ENCODE measurements at regions not wholly inside any gene's neighbourhood (a gene's known extent, or its start where the extent isn't known, plus 50 kb on each side); places are given as distances from the start of the nearest gene placed in this dataset.

- Mint-ChIP-seq H3K27me3 (ENCODE audit: low read depth) (no peaks in the 10 kb centered on the region), H3K27ac (no peak overlapping the region), H3K36me3 (no peaks in the 10 kb centered on the region), H3K4me3 (no peak overlapping the region), H3K9me3 (no peaks in the 10 kb centered on the region), H3K4me1 (peaks cover 5% of the 10 kb centered on the region)
- TF ChIP-seq CTCF (IDR thresholded peaks at IDR 0.05; ENCODE audit: unreplicated experiment) = no peak
- DNase-seq (ENCODE audit: low spot score in 2 of 2, unreplicated experiment in 2 of 2) = no peak
Measured at GRCh38 chr2:17422061-17422460, 96.2 kb downstream of the RAD51AP2 start.

- DNase-seq (ENCODE audit: low spot score in 2 of 2, unreplicated experiment in 2 of 2) = no peak
- no peak for TF ChIP-seq CTCF (IDR thresholded peaks at IDR 0.05; ENCODE audit: unreplicated experiment)
- Mint-ChIP-seq H3K27ac (no peak overlapping the region), H3K4me3 (no peak overlapping the region), H3K36me3 (no peaks in the 10 kb centered on the region), H3K27me3 (ENCODE audit: low read depth) (peaks cover 5% of the 10 kb centered on the region), H3K9me3 (no peaks in the 10 kb centered on the region), H3K4me1 (no peaks in the 10 kb centered on the region)
Measured at GRCh38 chr2:17416884-17417391, 101.3 kb downstream of the RAD51AP2 start.

- no peak for TF ChIP-seq CTCF (IDR thresholded peaks at IDR 0.05; ENCODE audit: unreplicated experiment)
- no peaks in the 10 kb centered on the region for H3K4me1 Mint-ChIP-seq
- no peak overlapping the region for H3K27ac Mint-ChIP-seq
- H3K27me3 Mint-ChIP-seq (ENCODE audit: low read depth) = peaks cover 5% of the 10 kb centered on the region
- peaks cover 26% of the 10 kb centered on the region for H3K9me3 Mint-ChIP-seq
- H3K36me3 Mint-ChIP-seq = no peaks in the 10 kb centered on the region
- DNase-seq (ENCODE audit: low spot score in 2 of 2, unreplicated experiment in 2 of 2) = no peak
- H3K4me3 Mint-ChIP-seq = no peak overlapping the region
Measured at GRCh38 chr2:17413036-17413435, 105.2 kb downstream of the RAD51AP2 start.

- Mint-ChIP-seq H3K9me3 (peaks cover 46% of the 10 kb centered on the region), H3K27ac (no peak overlapping the region), H3K36me3 (no peaks in the 10 kb centered on the region), H3K4me3 (no peak overlapping the region), H3K4me1 (no peaks in the 10 kb centered on the region), H3K27me3 (ENCODE audit: low read depth) (no peaks in the 10 kb centered on the region)
- DNase-seq (ENCODE audit: low spot score in 2 of 2, unreplicated experiment in 2 of 2) = no peak
- TF ChIP-seq CTCF (IDR thresholded peaks at IDR 0.05; ENCODE audit: unreplicated experiment) = no peak
Measured at GRCh38 chr2:17401096-17401495, 117.1 kb downstream of the RAD51AP2 start.

- no peak overlapping the region for H3K27ac Mint-ChIP-seq
- TF ChIP-seq CTCF (IDR thresholded peaks at IDR 0.05; ENCODE audit: unreplicated experiment) = no peak
- no peak overlapping the region for H3K4me3 Mint-ChIP-seq
- no peaks in the 10 kb centered on the region for H3K4me1 Mint-ChIP-seq
- H3K9me3 Mint-ChIP-seq = peaks cover 32% of the 10 kb centered on the region
- DNase-seq (ENCODE audit: low spot score in 2 of 2, unreplicated experiment in 2 of 2) = no peak
- no peaks in the 10 kb centered on the region for H3K36me3 Mint-ChIP-seq
- no peaks in the 10 kb centered on the region for H3K27me3 Mint-ChIP-seq (ENCODE audit: low read depth)
Measured at GRCh38 chr2:17398770-17399169, 119.5 kb downstream of the RAD51AP2 start.

GRCh38 chr2:17388798-17389197, 129.4 kb downstream of the RAD51AP2 start:
- no peak overlapping the region for H3K27ac Mint-ChIP-seq
- H3K9me3 Mint-ChIP-seq = peaks cover 16% of the 10 kb centered on the region
- DNase-seq (ENCODE audit: low spot score in 2 of 2, unreplicated experiment in 2 of 2) = no peak
- TF ChIP-seq CTCF (IDR thresholded peaks at IDR 0.05; ENCODE audit: unreplicated experiment) = no peak
- H3K4me3 Mint-ChIP-seq = no peak overlapping the region
- no peaks in the 10 kb centered on the region for H3K4me1 Mint-ChIP-seq
- H3K27me3 Mint-ChIP-seq (ENCODE audit: low read depth) = peaks cover 7% of the 10 kb centered on the region
- no peaks in the 10 kb centered on the region for H3K36me3 Mint-ChIP-seq
